GM18858 (cell line): ENCODE measurements at regions not wholly inside any gene's neighbourhood (a gene's known extent, or its start where the extent isn't known, plus 50 kb on each side); places are given as distances from the start of the nearest gene placed in this dataset.

Experiments used
- ATAC-seq: cut with Tn5 transposase; IDR thresholded peaks from one replicate; pipeline ENCODE4 v1.9.1; 2021; ENCODE audit not compliant: unreplicated experiment

- ATAC-seq: no peak
Measured at GRCh38 chr1:110816945-110817344, 56.0 kb upstream of the CD53 start.

DNA sequence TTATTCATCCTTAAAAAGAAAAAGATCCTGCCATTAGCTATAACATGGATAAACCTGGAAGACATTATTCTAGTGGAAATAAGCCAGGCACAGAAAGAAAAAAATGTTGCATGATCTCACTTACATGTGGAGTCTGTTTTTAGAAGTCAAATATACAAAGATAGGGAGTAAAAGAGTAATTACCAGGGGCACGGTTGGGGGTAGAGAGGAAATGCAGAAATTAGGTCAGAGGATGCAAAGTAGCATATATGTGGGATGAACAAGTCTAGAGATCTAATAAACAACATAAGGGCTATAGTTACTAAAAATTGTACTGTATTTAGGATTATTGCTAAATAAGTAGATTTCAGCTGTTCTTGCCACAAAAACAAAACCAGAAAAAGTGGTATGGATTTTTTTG, 61.4 kb upstream of the CD53 start:
- ATAC-seq: no peak

DNA sequence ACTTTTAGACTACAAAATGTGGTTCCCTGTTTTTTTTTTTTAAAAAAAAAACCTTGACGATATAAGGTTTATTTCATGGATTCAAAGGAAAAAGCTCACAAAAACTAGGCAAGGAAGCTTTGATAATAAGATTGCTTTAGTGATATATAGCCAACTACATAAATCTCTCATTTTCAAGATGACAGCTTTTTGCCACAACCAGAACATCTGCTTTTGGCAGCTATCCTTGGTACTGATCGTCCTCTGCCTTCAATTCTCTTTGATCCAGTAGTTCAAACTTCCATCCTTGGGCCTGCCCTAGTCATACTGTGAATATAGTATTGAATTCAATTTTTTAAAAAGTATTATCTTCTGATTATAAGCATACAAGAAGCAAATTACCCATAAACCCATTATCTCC, 72.9 kb upstream of the CD53 start:
- ATAC-seq: no peak

DNA sequence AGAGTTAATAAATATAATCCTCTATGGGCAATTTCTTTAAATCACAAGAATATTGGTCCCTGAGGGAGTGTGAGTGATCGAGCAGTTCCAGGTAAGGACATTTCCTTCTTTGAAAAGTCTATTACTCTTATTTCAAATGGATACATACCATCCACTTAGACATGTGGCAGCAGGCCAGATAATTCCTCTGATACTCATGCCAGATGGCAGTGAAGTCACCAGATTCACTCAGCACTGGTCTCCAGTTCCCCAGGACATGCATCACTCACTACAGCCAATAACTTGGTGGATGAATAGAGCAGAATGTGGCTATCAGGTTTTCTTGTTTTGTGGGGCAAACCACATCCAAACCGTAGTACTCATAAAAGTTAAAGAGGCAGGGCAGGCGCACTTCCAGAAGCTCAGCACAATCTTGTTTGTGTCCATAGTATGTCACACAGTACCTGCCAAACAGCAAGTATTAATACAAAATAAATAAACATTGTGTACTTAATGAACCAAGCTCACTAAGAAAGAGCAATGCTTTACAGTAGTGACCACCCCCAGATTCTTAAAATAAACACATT, 74.2 kb upstream of the CD53 start:
- ATAC-seq: no peak

GRCh38 chr1:110788673-110789072, 84.3 kb upstream of the CD53 start:
- no peak for ATAC-seq

DNA sequence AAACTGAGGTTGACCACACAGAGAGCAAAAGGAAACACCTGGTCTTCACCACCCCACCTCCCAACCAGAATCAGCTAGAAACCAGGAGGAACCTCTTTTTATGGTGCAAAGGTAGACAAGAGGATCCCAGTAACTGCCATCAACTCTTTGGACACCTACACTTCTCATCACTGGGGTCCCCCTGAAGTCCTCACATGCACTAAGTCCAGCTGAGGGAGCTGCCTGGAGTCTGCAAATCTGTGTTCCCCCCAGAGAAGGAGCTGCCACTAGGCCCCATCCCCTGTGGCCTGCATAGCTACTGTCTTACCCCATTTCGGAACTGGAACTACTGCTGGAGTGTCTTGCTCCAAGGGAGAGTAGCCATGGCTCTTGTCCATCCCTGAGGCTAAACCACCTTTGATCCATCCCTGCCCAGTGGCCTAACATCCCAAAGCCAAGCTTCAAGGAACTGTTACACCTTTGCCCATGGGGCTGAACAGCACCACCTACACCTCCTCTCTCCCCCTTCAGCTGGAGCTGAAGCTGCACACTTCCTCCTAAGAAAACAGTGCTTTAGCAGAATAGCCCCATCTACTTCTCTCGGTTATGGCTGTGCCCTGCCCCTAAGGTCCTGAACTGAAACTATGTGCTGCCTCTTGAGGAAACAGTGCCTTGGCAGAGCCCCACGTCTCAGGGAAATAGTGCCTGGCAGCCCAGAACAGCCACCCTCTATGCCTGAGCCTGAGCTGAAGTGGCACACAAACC, 85.4 kb upstream of the CD53 start:
- peak; percentile 54 for ATAC-seq

- ATAC-seq: no peak
Measured at GRCh38 chr1:110786802-110787327, 86.1 kb upstream of the CD53 start.

DNA sequence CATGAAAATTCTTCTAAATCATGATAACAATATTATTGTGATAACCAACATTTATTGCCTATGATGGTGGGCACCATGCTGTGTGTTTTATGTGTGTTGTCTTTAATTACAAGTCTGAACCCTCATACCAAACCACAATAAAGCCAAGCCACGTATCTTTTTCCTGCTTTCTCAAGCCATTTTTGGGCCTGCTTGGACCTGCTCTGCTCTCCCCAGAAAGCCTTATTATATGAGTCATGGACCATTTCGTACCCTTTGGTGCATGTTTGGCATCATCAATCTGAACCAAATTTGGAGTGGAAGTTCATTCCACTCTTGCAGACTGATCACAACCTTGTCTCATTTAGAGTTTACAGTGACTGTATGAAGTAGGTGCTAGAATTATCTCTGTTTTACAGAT, 87.3 kb upstream of the CD53 start:
- ATAC-seq: no peak

DNA sequence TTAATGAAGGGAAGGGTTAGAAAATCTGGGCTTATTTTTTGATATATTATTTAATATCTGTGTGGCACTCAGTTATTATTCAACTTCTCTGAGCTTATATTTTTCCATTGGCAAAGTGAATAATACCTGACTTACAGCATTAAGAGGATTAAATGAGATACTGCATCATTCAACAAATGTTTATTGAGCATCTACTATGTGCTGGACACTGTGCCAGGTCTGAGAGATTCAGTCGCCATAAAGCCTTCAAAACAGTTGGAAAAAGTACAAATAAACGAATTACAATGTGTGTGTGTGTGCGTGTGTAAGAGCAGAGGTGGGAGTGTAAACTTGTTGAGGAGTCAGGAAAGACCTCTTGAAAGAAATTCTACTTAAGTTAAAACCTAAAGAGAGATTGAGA, 87.9 kb upstream of the CD53 start:
- ATAC-seq: no peak

GRCh38 chr1:110783292-110783918, 89.5 kb upstream of the CD53 start:
- no peak for ATAC-seq

DNA sequence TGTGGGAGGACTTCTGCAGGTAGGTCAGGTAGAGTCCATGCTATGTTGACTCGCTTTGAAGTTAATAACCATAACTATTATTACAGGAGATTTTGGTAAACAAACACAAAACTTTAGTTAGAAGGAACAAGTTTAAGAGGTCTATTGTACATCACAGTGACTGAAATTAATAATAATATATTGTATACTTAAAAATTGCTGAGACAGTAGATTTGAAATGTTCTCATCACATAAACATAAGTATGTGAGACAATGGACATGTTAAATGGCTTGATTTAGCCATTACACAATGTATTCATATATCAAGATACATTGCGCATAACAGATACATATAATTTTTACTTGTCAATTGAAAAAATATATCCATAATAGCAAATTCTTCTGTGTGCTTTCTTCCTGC, 91.4 kb upstream of the CD53 start:
- no peak for ATAC-seq

DNA sequence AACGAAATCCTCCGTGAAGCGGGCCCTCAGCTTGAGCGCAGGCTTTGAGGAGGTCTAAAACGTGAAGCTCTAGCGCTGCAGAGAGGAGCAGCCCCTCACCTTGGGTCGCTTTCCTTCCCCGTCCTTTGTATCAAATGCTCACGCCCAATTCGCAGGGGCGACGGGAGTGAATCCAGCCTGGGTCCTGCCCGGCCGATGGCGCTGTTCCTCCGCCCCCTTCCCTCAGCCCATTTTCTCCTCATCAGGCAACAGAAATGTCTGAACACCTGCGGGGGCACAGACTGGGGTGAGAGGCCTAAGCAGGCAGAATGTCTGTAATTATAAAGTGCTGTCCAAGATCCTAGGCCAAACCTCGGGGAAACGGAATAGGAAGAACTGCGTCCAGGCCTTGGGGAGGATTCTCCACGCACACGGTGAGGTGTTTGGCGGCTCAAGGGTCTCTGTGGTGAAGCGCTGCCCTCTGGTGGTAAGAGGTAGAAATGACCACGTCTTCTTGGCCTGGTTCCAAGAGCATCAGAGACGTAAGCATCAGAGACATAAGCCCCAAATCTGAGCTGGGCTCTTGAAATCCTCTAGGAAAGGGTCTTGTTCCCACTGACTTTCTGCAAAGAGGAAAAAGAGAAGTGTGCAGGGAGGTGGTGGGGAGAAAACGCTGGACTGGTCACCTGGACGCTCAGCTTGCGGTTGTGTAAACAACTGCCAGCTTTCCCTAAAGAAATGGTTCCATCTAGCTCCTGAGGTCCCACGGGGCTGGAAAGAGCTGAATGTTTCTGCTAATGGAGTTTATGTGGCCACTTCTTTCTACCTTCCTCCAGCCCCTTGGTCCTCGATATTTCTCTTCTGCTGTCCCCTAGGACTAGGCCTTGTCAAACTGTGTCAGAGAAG, 92.1 kb upstream of the CD53 start:
- no peak for ATAC-seq

DNA sequence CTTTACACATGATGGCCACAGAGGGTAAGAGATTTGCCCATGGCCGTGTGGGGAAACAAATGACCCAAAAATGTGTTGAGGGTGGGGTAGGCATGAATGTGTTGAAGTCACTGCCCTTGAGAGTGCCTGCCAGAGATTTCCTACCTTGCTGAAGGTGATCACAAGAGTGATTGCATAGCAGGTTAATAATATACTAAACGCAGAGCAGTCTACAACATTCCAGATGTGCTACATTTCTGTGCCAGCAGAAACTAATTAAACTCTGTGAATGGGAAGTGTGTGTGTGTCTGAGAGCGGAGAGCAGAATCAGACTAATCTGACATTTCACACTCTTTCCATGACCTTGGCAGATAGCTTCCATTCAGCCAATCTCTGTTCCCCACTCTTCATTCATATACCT, 93.3 kb upstream of the CD53 start:
- no peak for ATAC-seq

DNA sequence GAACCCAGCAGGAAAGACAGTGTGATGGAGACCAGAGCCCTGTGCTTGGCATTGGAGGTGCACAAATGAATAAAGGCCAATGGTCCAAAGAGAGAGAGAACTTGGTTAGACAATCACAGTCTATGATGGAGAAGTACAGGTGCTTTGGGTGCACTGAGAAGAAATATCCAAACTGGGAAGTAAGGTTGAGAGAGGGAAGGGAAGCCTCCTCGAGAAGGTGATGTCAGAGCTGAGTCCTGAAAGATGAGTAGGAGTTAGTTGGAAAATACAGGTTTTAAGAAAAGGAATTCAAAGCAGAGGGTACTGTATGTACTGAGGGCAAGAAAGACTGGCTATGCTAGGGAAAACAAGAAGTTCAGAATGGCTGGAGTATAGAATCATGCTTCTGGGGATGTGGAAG, 94.1 kb upstream of the CD53 start:
- ATAC-seq: no peak

DNA sequence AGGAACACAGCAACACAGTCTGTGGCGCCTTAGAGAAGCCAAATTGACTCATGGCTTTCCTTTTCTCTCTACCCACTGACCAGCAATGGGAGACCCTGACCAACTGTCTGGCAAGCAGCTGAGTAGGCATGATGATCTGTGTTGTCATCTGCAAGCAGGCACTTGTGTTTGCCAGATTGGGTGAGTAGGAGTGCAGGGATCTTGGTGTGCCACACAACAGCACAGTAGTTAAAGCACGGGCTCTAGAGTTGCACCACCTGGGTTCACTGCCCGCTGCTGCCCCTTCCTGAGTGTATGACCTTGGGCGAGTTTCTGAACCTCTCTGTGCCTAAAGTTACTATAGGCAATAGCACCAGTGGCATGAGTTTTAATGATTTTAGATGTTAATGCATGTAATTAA, 95.7 kb upstream of the CD53 start:
- no peak for ATAC-seq

DNA sequence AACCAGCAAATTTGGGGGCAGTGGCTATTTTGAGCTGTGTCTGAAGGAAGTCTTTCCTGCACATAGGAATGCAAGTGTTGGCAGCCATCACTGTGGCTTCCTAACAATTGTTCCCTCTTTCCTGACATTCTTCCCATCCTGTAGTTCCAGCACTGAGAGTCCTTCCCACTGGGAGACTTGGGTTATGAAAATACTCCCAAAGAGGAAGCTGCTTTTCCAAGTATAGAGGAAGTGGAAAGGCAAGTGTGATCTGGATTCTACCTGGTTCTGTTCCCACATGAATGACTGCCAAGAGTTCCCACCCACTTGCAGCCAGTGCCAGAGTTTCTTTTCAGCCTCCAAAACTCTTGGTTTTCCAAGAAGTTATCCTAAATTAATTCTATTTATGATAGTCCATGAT, 98.5 kb upstream of the CD53 start:
- ATAC-seq: no peak

- no peak for ATAC-seq
Measured at GRCh38 chr1:110773813-110774212, 99.1 kb upstream of the KCNA3 start.

DNA sequence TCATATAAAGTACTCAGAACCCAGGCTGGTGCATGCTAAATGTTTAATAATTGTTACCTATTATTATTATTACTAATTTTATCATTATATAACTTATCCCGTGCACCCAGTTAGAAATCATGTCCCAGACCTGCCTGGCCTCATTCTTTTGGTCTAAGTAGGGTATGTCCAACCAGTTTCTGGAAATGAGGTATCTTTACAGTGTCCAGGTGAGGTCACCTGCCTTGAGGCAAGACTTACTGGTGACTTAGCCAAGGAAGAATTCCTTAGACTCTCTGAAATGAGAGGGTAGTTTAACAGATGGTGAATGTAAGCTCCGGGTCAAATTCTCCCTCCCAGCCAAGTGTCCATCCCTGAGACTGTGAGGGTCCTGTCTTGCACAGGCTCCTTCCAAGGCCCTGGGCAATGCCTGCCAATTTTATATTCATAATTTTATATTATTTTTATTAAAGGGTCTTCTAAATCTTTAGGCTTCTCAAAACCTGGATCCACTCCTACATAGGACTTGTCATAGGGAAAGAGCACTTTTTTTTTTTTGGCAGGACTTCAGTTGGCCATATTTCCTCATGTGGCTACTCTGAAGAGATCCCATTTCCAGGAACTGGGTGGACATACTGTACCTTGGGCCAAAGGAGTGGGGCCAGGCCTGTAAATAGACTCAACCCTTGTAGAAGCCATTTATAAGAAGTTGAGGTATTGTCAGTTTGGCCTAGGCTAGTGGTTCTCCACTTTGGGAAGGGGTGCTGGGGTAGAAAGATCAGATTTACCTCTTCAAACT, 96.7 kb upstream of the KCNA3 start:
- ATAC-seq: no peak

- no peak for ATAC-seq
Measured at GRCh38 chr1:110770832-110771231, 96.1 kb upstream of the KCNA3 start.

GRCh38 chr1:110768605-110769004, 93.9 kb upstream of the KCNA3 start:
- ATAC-seq: no peak

DNA sequence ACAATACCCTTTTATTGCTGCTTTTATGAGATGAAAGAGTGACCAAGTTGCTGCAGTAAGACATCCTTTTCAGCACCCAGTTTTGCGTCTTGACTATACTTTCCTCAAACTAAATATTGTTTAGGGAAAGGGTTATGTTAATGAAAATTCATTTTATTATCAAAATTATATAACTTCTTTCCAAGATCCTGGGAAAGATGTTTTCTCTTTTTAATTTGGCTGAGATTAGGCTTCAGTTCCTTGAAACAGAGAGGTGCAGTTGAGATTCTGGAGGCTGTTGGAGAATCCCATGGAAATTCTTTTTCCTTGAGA, 91.6 kb upstream of the KCNA3 start:
- ATAC-seq: no peak
